Panc1 (cell line): ENCODE measurements at regions not wholly inside any gene's neighbourhood (a gene's known extent, or its start where the extent isn't known, plus 50 kb on each side); places are given as distances from the start of the nearest gene placed in this dataset.

Experiments used
- ATAC-seq: fragments of 200-7000 bp; cut with Tn5 transposase; 2 replicates; pipeline ENCODE4 v1.9.1; 2020; ENCODE audit warnings: mild to moderate bottlenecking, moderate library complexity
- BruUV-seq: library from RNA; stranded (reverse); fragments of 400-500 nt; replicated peaks from 2 replicates; lab custom pipeline; 2021; lab: Mats Ljungman, UMichigan
- CTCF ChIA-PET: fragments of 300-600 bp; sonication (Branson Sonifier 250); formaldehyde crosslinking; loops from one replicate; lab custom pipeline; 2022; ENCODE audit warnings: antibody characterized with exemption; lab: Charles Lee
- POLR2A ChIA-PET: fragments of 300-600 bp; sonication (Branson Sonifier 250); formaldehyde crosslinking; loops from one replicate; lab custom pipeline; 2022; ENCODE audit warnings: antibody characterized with exemption; lab: Charles Lee
- DNase-seq: peaks from one replicate; pipeline ENCODE4 v3.0.0-alpha.2; 2010; ENCODE audit warnings: low read depth, low spot score
- H3K27ac ChIP-seq: 2 replicates; pipeline ENCODE4 v1.5.1; 2011; ENCODE audit warnings: mild to moderate bottlenecking, low read length, inconsistent platforms
- H3K27me3 ChIP-seq: fragments of 200-500 bp; sonication (Bioruptor generic); 2 replicates; pipeline ENCODE4 v1.6.0; 2014; ENCODE audit warnings: low read length, inconsistent platforms; ENCODE audit not compliant: control insufficient read depth, insufficient read depth
- H3K36me3 ChIP-seq: fragments of 200-500 bp; sonication (Bioruptor generic); 2 replicates; pipeline ENCODE4 v1.5.1; 2014; ENCODE audit warnings: inconsistent platforms, mild to moderate bottlenecking, low read length, moderate library complexity; ENCODE audit not compliant: control insufficient read depth, insufficient read depth
- H3K4me1 ChIP-seq: 2 replicates; pipeline ENCODE4 v1.5.1; 2011; ENCODE audit warnings: inconsistent platforms, mild to moderate bottlenecking, low read length, moderate library complexity; ENCODE audit not compliant: control insufficient read depth, insufficient read depth
- H3K4me3 ChIP-seq, 2 experiments: 2 replicates each; pipeline ENCODE4 v1.5.1; 2011 to 2012; ENCODE audit warnings: low read depth in 2 of 2, low read length in 2 of 2, mild to moderate bottlenecking in 2 of 2, inconsistent platforms in 1 of 2, moderate library complexity in 1 of 2
- H3K9me3 ChIP-seq: fragments of 200-500 bp; sonication (Bioruptor generic); 2 replicates; pipeline ENCODE4 v1.5.1; 2014; ENCODE audit warnings: low read depth, mild to moderate bottlenecking, inconsistent platforms, low read length, moderate library complexity; ENCODE audit not compliant: control insufficient read depth, insufficient read depth
- POLR2AphosphoS5 ChIP-seq: IDR thresholded peaks from 2 replicates; pipeline ENCODE4 v1.6.1; 2012; ENCODE audit warnings: mild to moderate bottlenecking, low read depth, low read length, moderate library complexity
- SIN3A ChIP-seq: IDR thresholded peaks from 2 replicates; pipeline ENCODE4 v1.6.1; 2012; ENCODE audit warnings: low read depth, mild to moderate bottlenecking, low read length, moderate library complexity, borderline replicate concordance; ENCODE audit not compliant: insufficient read depth
- TCF7L2 ChIP-seq: IDR thresholded peaks from 2 replicates; pipeline ENCODE4 v1.6.1; 2011; ENCODE audit warnings: mild to moderate bottlenecking, low read depth, low read length, inconsistent platforms
- in situ Hi-C: cut with HindIII; loops from 2 replicates; pipeline ENCODE4 v1.10.0; 2016; ENCODE audit warnings: low sequenced_read_pairs, low pct_unique_long_range_greater_than_20kb
- intact Hi-C: fragments of 100-400 bp; cut with micrococcal nuclease; formaldehyde crosslinking; loops from one replicate; pipeline ENCODE4 v1.10.0; 2022; ENCODE audit not compliant: unreplicated experiment
- TF ChIP-seq, protein P1 (sequence below): fragments of 450-650 bp; IDR thresholded peaks from 2 replicates; pipeline ENCODE4 v1.5.1; 2017; ENCODE audit warnings: mild to moderate bottlenecking
- TF ChIP-seq, protein P2 (sequence below), 2 experiments: IDR thresholded peaks; 2 replicates each; pipeline ENCODE4 v1.6.1; 2011 to 2012; ENCODE audit warnings: low read depth in 2 of 2, control low read depth in 1 of 2, low read length in 1 of 2, mild to moderate bottlenecking in 1 of 2, moderate library complexity in 1 of 2; ENCODE audit not compliant: insufficient read depth in 1 of 2

DNA sequence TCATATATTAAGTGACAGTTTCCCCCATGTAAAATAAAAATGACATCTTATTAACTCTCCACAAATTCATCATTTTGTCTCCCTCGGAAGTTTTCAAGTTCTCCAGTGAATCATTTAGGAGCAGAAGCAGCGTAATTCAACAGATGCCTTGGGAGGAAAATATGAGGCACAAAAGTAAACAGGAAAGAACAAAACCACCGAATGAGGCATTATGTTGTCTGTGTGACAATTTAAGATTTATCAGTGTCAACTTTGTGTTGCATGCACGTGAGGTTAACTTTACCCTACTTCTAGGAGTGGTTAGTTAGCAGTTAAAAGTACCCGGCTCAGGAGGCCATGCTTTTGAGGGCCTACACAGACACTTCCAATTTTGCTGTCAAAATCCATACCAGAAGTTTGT, 258.6 kb downstream of the IPO8 start:
- DNase-seq, result no peak
- no peak for TF ChIP-seq POLR2AphosphoS5
- TF ChIP-seq, protein P1, sequence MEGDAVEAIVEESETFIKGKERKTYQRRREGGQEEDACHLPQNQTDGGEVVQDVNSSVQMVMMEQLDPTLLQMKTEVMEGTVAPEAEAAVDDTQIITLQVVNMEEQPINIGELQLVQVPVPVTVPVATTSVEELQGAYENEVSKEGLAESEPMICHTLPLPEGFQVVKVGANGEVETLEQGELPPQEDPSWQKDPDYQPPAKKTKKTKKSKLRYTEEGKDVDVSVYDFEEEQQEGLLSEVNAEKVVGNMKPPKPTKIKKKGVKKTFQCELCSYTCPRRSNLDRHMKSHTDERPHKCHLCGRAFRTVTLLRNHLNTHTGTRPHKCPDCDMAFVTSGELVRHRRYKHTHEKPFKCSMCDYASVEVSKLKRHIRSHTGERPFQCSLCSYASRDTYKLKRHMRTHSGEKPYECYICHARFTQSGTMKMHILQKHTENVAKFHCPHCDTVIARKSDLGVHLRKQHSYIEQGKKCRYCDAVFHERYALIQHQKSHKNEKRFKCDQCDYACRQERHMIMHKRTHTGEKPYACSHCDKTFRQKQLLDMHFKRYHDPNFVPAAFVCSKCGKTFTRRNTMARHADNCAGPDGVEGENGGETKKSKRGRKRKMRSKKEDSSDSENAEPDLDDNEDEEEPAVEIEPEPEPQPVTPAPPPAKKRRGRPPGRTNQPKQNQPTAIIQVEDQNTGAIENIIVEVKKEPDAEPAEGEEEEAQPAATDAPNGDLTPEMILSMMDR, result no peak
- no peak overlapping the region for H3K27ac ChIP-seq
- H3K27me3 ChIP-seq, result 0 out of 2 replicates have a peak, but pooled peaks cover 7% of the 10 kb centered on the region
- ChIA-PET POLR2A (no interaction called here), CTCF (no interaction called here)
- no peaks in the 10 kb centered on the region for H3K9me3 ChIP-seq
- ATAC-seq, result no peak
- no peak overlapping the region for H3K4me3 ChIP-seq
- no peaks in the 10 kb centered on the region for H3K36me3 ChIP-seq
- intact Hi-C loops (no loop called here), in situ Hi-C loops (no loop called here)
- BruUV-seq, result no TSS peak
- no peaks in the 10 kb centered on the region for H3K4me1 ChIP-seq

DNA sequence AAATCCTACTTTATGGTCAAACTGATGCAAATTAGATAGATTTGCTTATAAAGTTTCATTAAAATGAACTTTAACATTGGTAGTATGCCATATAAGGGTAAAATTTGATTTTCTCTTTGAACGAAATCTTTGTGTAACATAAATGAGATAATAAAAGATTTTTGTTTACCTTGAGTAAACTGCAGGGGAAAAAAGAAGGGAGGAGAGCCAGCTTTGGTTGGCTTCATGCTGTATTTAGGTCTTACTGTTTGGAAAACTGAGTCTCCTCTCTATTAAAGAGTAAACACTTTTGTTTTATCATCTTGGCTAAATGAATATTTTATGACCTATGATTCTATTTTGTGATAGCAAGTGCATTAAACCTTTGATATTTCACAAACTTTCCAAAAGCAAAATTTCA, 267.6 kb downstream of the IPO8 start:
- ChIA-PET CTCF (no interaction called here), POLR2A (interaction anchor here (0.7 kb wide), 1 partner anchor 292 kb away, joined by 3 read pairs; no protein-coding TSS in a partner anchor)
- ATAC-seq, result no peak
- BruUV-seq, result no TSS peak
- intact Hi-C loops, result no loop called here
- H3K27ac ChIP-seq, result no peak overlapping the region
- no peak overlapping the region for H3K4me3 ChIP-seq
- H3K36me3 ChIP-seq, result no peaks in the 10 kb centered on the region
- DNase-seq, result no peak
- in situ Hi-C loops, result no loop called here
- peaks cover 5% of the 10 kb centered on the region; the same call in 1 of the 2 replicates for H3K9me3 ChIP-seq
- no peaks in the 10 kb centered on the region for H3K27me3 ChIP-seq
- no peaks in the 10 kb centered on the region for H3K4me1 ChIP-seq
- no peak for TF ChIP-seq TCF7L2
- TF ChIP-seq, protein P1, result no peak
- TF ChIP-seq, protein P2, sequence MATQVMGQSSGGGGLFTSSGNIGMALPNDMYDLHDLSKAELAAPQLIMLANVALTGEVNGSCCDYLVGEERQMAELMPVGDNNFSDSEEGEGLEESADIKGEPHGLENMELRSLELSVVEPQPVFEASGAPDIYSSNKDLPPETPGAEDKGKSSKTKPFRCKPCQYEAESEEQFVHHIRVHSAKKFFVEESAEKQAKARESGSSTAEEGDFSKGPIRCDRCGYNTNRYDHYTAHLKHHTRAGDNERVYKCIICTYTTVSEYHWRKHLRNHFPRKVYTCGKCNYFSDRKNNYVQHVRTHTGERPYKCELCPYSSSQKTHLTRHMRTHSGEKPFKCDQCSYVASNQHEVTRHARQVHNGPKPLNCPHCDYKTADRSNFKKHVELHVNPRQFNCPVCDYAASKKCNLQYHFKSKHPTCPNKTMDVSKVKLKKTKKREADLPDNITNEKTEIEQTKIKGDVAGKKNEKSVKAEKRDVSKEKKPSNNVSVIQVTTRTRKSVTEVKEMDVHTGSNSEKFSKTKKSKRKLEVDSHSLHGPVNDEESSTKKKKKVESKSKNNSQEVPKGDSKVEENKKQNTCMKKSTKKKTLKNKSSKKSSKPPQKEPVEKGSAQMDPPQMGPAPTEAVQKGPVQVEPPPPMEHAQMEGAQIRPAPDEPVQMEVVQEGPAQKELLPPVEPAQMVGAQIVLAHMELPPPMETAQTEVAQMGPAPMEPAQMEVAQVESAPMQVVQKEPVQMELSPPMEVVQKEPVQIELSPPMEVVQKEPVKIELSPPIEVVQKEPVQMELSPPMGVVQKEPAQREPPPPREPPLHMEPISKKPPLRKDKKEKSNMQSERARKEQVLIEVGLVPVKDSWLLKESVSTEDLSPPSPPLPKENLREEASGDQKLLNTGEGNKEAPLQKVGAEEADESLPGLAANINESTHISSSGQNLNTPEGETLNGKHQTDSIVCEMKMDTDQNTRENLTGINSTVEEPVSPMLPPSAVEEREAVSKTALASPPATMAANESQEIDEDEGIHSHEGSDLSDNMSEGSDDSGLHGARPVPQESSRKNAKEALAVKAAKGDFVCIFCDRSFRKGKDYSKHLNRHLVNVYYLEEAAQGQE (IDR thresholded peaks at IDR 0.05; ENCODE audit: insufficient read depth in 1 of 2, low read depth in 2 of 2, low read length in 1 of 2), result no peak
- TF ChIP-seq POLR2AphosphoS5, result no peak
- TF ChIP-seq SIN3A, result no peak
